Brain microvascular endothelial cell (primary cell): ENCODE measurements at regions not wholly inside any gene's neighbourhood (a gene's known extent, or its start where the extent isn't known, plus 50 kb on each side); places are given as distances from the start of the nearest gene placed in this dataset.
"Not testable (repeated sequence)": the region's sequence is repeated elsewhere in the genome, so short reads cannot be mapped to it uniquely, and the experiment has no call there.

Source experiments
- DNase-seq: peaks from one replicate; pipeline ENCODE4 v3.0.0-alpha.2; 2020
- H3K27ac ChIP-seq: fragments of 250-450 bp; sonication (Bioruptor Pico); 2 replicates; pipeline ENCODE4 v1.5.1; 2020; ENCODE audit warnings: mild to moderate bottlenecking, moderate library complexity
- H3K27me3 ChIP-seq: fragments of 250-450 bp; sonication (Bioruptor Pico); replicated peaks from 2 replicates; pipeline ENCODE4 v1.5.1; 2020; ENCODE audit warnings: mild to moderate bottlenecking
- H3K36me3 ChIP-seq: fragments of 250-450 bp; sonication (Bioruptor Pico); replicated peaks from 2 replicates; pipeline ENCODE4 v1.5.1; 2020; ENCODE audit warnings: mild to moderate bottlenecking
- H3K4me3 ChIP-seq: 2 replicates; pipeline ENCODE4 v1.5.1; 2011; ENCODE audit warnings: low read depth, mild to moderate bottlenecking, control low read depth, low read length, moderate library complexity
- in situ Hi-C: cut with HindIII; loops from 2 replicates; pipeline ENCODE4 v1.10.0; 2017; ENCODE audit warnings: low sequenced_read_pairs, low pct_ligation_motif_present
- TF ChIP-seq, protein P1 (sequence below): IDR thresholded peaks from 2 replicates; pipeline ENCODE4 v1.5.1; 2011; ENCODE audit warnings: low read depth, mild to moderate bottlenecking, moderate library complexity, low read length, control low read depth, inconsistent platforms; ENCODE audit errors: missing control alignments

DNA sequence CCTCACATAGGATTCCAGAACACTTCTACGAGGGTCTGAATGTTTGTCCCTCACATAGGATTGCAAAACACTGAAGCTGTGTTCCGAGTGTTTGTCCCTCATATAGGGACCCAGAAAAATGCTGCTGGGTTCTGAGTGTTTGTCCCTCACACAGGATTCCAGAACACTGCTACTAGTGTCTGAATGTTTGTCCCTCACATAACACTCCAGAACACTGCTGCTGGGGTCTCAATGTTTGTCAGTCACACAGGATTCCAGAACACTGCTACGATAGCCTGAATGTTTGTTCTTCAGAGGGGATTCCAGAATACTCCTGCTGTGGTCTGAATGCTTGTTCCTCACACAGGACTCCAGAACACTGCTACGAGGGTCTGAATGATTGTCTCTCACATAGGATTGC is 218.7 kb downstream of the FOXD4L6 start:
- H3K27ac ChIP-seq = no peak overlapping the region
- DNase-seq = no peak
- no peak overlapping the region for H3K4me3 ChIP-seq
- H3K27me3 ChIP-seq = no peaks in the 10 kb centered on the region
- in situ Hi-C loops = no loop called here
- TF ChIP-seq, protein P1, sequence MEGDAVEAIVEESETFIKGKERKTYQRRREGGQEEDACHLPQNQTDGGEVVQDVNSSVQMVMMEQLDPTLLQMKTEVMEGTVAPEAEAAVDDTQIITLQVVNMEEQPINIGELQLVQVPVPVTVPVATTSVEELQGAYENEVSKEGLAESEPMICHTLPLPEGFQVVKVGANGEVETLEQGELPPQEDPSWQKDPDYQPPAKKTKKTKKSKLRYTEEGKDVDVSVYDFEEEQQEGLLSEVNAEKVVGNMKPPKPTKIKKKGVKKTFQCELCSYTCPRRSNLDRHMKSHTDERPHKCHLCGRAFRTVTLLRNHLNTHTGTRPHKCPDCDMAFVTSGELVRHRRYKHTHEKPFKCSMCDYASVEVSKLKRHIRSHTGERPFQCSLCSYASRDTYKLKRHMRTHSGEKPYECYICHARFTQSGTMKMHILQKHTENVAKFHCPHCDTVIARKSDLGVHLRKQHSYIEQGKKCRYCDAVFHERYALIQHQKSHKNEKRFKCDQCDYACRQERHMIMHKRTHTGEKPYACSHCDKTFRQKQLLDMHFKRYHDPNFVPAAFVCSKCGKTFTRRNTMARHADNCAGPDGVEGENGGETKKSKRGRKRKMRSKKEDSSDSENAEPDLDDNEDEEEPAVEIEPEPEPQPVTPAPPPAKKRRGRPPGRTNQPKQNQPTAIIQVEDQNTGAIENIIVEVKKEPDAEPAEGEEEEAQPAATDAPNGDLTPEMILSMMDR = no peak
- H3K36me3 ChIP-seq = no peaks in the 10 kb centered on the region

DNA sequence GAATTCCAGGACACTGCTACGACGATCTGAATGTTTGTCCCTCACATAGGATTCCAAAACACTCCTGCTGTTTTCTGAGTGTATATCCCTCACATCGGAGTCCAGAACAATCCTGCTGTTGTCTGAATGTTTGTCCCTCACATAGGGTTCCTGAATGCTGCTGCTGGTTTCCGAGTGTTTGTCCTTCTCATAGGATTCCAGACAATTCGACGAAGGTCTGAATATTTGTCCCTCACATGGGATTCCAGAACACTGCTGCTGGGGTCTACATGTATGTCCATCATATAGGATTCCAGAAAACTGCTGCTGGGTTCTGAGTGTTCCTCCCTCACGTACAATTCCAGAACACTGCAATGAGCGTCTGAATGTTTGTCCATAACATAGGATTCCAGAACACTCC is 219.4 kb downstream of the FOXD4L6 start:
- H3K27ac ChIP-seq, H3K36me3 ChIP-seq, DNase-seq, in situ Hi-C loops, H3K27me3 ChIP-seq, H3K4me3 ChIP-seq: not testable (repeated sequence)

DNA sequence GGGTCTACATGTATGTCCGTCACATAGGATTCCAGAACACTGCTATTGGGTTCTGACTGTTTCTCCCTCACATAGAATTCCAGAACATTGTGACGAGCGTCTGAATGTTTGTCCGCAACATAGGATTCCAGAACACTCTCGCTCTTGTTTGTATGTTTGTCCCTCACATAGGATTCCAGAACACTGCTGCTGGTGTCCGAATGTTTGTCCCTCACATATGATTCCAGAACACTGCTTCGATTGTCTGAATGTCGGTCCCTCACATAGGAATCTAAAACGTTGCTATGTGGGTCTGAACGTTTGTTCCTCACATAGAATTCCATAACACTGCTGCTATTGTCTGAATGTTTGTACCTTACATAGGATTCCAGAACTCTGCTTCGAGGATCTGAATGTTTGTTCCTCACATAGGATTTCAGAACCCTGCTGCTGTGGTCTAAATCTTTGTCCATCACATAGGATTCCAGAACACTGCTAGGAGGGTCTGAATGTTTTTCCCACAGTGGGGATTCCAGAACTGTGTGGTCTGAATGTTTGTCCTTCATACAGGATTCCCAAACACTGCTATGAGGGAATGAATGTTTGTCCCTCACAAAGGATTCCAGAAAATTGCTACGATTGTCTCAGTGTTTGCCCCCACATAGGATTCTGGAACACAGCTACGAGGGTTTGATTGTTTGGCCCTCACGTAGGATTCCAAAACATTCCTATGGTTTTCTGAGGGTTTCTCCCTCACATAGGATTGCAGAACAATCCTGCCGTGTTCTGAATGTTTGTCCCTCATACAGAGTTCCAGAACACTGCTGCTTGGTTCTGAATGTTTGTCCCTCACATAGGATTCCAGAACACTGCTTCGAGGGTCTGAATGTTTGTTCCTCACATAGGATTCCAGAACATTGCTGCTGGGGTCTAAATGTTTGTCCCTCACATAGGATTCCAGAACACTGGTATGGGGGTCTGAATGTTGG is 220.5 kb downstream of the FOXD4L6 start:
- Histone ChIP-seq H3K4me3 (no peak overlapping the region), H3K27ac (no peak overlapping the region), H3K27me3 (no peaks in the 10 kb centered on the region), H3K36me3 (no peaks in the 10 kb centered on the region)
- in situ Hi-C loops = no loop called here
- TF ChIP-seq, protein P1 = no peak
- no peak for DNase-seq

DNA sequence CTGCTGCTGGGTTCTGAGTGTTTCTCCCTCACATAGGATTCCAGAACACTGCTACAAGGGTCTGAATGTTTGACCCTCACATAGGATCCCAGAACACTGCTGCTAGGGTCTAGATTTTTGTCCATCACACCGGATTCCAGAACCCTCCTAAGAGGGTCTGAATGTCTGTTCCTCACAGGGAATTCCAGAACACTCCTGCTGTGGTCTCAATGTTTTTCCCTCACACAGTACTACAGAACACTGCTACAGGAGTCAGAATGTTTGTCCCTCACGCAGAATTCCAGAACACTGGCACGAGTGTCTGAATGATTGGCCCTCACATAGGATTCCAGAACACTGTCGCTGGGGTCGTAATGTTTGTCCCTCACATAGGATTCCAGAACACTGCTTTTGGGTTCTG is 221.6 kb downstream of the FOXD4L6 start:
- H3K27me3 ChIP-seq, H3K4me3 ChIP-seq, H3K36me3 ChIP-seq, H3K27ac ChIP-seq, in situ Hi-C loops, DNase-seq: not testable (repeated sequence)

DNA sequence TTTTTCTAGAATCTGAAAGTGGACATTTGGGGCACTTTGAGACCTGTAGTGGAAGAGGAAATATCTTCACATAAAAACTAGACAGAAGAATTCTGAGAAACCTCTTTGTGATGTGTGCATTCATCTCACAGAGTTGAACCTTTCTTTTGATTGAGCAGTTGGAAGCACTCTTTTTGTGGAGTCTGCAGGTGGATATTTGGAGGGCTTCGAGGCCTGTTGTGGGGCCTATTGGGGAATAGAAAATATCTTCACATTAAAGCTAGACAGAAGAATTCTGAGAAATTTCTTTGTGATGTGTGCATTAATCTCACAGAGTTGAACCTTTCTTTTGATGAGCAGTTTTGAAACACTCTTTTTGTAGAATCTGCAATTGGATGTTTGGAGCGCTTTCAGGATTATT is 236.2 kb downstream of the FOXD4L6 start:
- H3K36me3 ChIP-seq, H3K27ac ChIP-seq, H3K4me3 ChIP-seq, DNase-seq, in situ Hi-C loops, H3K27me3 ChIP-seq: not testable (repeated sequence)

DNA sequence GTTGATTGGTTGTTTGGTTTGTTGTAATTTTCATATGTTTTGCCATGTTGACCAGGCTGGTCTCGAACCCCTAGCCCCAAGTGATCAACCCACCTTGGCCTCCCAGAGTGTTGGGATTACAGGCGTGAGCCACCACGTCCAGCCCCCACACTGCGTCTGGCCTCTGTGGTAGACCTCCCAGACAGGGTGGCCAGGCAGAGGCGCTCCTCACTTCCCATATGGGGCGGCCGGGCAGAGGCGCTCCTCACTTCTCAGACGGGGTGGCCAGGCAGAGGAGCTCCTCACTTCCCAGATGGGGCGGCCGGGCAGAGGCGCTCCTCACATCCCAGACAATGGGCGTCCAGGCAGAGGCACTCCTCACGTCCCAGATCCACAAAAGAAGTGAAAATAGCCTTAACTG is 242.6 kb downstream of the FOXD4L6 start:
- H3K27me3 ChIP-seq, H3K27ac ChIP-seq, in situ Hi-C loops, H3K4me3 ChIP-seq, H3K36me3 ChIP-seq, DNase-seq: not testable (repeated sequence)

DNA sequence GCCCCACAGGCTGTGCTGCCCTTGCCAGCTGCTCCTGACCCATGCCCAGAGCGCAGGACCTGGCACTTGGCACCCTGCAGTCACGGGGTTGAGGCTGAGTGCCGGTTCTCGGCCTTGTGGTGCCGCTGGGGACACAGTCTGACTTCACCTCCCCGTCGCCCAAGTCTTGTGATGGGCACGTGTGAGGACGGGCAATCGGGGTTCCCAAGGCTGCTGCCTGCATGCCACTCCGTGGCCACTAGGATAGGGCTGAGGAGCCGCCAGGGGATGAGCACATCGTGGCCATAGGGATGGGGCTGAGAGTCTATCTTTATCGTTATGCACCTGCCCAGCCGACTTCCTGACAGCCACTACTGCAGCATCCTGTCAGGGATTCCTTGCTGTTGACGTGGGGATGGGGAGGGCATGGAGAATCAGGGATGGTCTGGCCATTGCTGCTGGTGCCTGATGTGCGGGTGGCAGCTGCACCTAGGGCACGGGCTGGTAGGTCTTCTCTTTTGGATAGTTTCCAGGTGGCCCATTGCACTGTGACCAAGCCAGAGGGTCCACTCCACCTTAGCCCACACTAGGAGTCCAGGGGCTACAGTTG is 243.5 kb downstream of the FOXD4L6 start:
- H3K4me3 ChIP-seq, DNase-seq: not testable (repeated sequence)

DNA sequence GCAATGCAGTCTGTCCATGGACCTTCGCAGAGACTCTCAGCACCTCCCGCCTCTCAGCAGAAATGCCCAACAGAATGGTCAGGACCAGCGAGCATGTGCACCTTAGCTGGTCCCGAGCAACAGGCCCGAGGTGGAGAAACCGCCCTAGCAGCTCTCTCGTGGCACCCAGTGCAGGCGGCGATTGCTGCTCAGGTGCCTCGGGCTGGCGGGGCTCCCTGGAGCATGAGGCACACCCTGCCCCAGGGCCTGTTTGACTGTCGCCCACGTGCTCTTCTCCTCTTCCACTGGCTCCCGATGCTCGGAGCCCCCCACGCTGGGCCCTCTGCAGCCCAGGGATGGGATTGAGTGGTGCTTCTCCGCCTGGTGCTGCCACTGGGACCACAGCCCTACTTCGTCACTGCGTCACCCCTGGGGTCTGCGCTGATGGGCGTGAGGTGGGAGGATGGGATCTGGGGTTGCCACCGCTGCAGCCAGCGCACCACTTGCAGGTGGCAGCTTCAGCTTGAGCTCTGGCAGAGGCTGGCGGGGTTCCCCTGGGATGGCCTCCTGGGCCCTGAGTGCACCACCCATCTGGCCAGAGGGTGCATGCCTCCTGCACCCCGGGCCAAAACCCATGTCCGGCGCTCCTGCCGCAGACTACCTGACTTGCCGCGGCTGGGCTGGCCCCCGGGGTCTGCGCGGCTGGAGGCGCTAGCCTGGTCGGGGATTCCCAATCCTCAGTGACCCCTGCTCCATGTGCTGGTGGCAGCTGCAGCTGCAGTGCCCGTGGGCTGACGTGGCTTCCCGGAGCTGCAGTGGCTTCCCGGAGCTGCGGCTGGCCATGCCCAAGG is 244.2 kb downstream of the FOXD4L6 start:
- H3K36me3 ChIP-seq = no peaks in the 10 kb centered on the region
- TF ChIP-seq, protein P1 = no peak
- in situ Hi-C loops = no loop called here
- no peaks in the 10 kb centered on the region for H3K27me3 ChIP-seq
- no peak for DNase-seq
- H3K4me3 ChIP-seq = no peak overlapping the region
- H3K27ac ChIP-seq = no peak overlapping the region

More for the DNA sequence above, 243.5 kb downstream of the FOXD4L6 start:
- H3K27me3 ChIP-seq, in situ Hi-C loops, H3K27ac ChIP-seq, H3K36me3 ChIP-seq: not testable (repeated sequence)

DNA sequence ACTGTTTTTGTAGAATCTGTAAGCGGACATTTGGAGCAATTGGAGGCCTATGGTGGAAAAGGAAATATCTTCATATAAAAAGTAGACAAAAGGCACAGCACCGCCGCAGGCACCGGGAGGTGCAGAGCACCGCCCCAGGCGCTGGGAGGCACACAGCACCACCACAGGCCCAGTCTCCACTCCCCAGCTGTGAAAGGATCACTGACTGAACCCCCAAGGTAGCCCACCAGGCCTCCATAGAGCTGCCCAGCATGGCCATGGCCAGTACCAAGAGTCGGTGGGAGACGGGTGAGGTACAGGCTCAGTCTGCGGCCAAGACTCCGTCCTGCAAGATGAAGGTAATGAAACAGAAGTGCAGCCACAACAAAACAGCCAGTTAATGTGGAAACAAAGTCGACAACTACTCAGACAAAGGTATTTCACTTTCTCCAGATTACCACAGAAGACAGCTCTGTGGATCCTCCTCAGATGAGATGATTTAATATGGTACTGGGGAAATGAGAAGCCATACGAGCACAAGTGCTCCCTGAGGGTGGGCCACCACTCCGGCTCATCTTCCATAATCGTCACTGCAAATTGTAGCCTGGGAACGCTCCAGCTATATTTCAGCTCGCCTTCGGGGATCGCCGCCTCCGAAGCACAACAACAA is 244.9 kb downstream of the FOXD4L6 start:
- in situ Hi-C loops, DNase-seq, H3K27ac ChIP-seq, H3K36me3 ChIP-seq, H3K27me3 ChIP-seq, H3K4me3 ChIP-seq: not testable (repeated sequence)

DNA sequence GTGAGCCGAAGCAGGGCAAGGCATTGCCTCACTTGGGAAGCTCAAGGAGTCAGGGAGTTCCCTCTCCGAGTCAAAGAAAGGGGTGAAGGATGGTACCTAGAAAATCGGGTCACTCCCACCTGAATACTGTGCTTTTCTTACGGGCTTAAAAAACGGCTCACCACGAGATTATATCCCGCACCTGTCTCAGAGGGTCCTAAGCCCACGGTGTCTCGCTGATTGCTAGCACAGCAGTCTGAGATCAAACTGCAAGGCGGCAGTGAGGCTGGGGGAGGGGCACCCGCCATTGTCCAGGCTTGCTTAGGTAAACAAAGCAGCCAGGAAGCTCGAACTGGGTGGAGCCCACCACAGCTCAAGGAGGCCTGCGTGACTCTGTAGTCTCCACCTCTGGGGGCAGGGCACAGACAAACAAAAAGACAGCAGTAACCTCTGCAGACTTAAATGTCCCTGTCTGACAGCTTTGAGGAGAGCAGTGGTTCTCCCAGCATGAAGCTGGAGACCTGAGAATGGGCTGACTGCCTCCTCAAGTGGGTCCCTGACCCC is 254.7 kb downstream of the FOXD4L6 start:
- H3K27me3 ChIP-seq, DNase-seq, H3K27ac ChIP-seq, H3K4me3 ChIP-seq, in situ Hi-C loops, H3K36me3 ChIP-seq: not testable (repeated sequence)
